Endothelial cell of umbilical vein (primary cell): ENCODE measurements at regions not wholly inside any gene's neighbourhood (a gene's known extent, or its start where the extent isn't known, plus 50 kb on each side); places are given as distances from the start of the nearest gene placed in this dataset.

Source experiments
- BruUV-seq: library from RNA; stranded (reverse); fragments of 400-500 nt; replicated peaks from 2 replicates; lab custom pipeline; 2021; lab: Mats Ljungman, UMichigan
- CTCF ChIA-PET: fragments of 300-600, 350-600 bp; sonication (Branson Sonifier 250); formaldehyde crosslinking; loops from one replicate; lab custom pipeline; 2021; ENCODE audit warnings: antibody characterized with exemption, inconsistent platforms; lab: Charles Lee
- POLR2A ChIA-PET: fragments of 300-600, 350-600 bp; sonication (Branson Sonifier 250); formaldehyde crosslinking; loops from one replicate; lab custom pipeline; 2021; ENCODE audit warnings: antibody characterized with exemption, inconsistent platforms; lab: Charles Lee
- DNase-seq: peaks from one replicate; pipeline ENCODE4 v3.0.0-alpha.2; 2011; ENCODE audit warnings: low read depth, low spot score
- FAIRE-seq: peaks from 2 replicates; lab custom pipeline; 2011; peaks lifted over from hg19 to GRCh38; lab: Jason Lieb, UNC
- H2AFZ ChIP-seq: 2 replicates; pipeline ENCODE4 v1.6.0; 2012; ENCODE audit warnings: low read depth, low read length, control low read depth, inconsistent platforms
- H3K27ac ChIP-seq: 2 replicates; pipeline ENCODE4 v1.5.1; 2011; ENCODE audit warnings: low read depth, mild to moderate bottlenecking, control low read depth, low read length, moderate library complexity; ENCODE audit not compliant: insufficient read depth
- H3K27me3 ChIP-seq, 2 experiments: 2 replicates each; pipeline versions ENCODE4 v1.6.0 to v1.6.1; 2011; ENCODE audit warnings: low read length in 2 of 2, mixed read lengths in 1 of 2; ENCODE audit not compliant: control insufficient read depth in 2 of 2, insufficient read depth in 2 of 2
- H3K36me3 ChIP-seq, 2 experiments: 2 replicates in 1 of 2; 3 replicates in 1 of 2; pipeline ENCODE4 v1.5.1; 2011; ENCODE audit warnings: low read length in 2 of 2, mild to moderate bottlenecking in 1 of 2, moderate library complexity in 1 of 2; ENCODE audit not compliant: control insufficient read depth in 2 of 2, insufficient read depth in 2 of 2; ENCODE audit errors: extremely low read depth in 1 of 2
- H3K4me1 ChIP-seq: 3 replicates; pipeline ENCODE4 v1.5.1; 2011; ENCODE audit warnings: mild to moderate bottlenecking, low read length; ENCODE audit not compliant: control insufficient read depth, insufficient read depth; ENCODE audit errors: extremely low read depth
- H3K4me2 ChIP-seq: 2 replicates; pipeline ENCODE4 v1.6.1; 2011; ENCODE audit warnings: low read length, control low read depth, mixed read lengths; ENCODE audit not compliant: insufficient read depth
- H3K4me3 ChIP-seq, 3 experiments: fragments of 200-600 bp in 1 of 3; sonication (generic), shearing (Covaris generic) in 1 of 3; replicated peaks in 1 of 3; 2 replicates each; pipeline ENCODE4 v1.5.1; 2011 to 2016; ENCODE audit warnings: control low read depth in 3 of 3, low read length in 3 of 3, mild to moderate bottlenecking in 2 of 3, inconsistent platforms in 1 of 3, low read depth in 1 of 3, moderate library complexity in 1 of 3; ENCODE audit not compliant: insufficient read depth in 1 of 3
- H3K79me2 ChIP-seq: 2 replicates; pipeline ENCODE4 v1.6.0; 2012; ENCODE audit warnings: low read length, inconsistent platforms; ENCODE audit not compliant: control insufficient read depth, insufficient read depth
- H3K9ac ChIP-seq: replicated peaks from 2 replicates; pipeline ENCODE3; 2011; ENCODE audit warnings: low read length, control low read depth; ENCODE audit not compliant: insufficient read depth; ENCODE audit errors: extremely low read depth
- H3K9me1 ChIP-seq: replicated peaks from 3 replicates; pipeline ENCODE4 v1.6.0; 2011; ENCODE audit warnings: mild to moderate bottlenecking, low read length; ENCODE audit not compliant: control insufficient read depth, insufficient read depth; ENCODE audit errors: extremely low read depth
- H3K9me3 ChIP-seq: replicated peaks from 2 replicates; pipeline ENCODE4 v1.5.1; 2012; ENCODE audit warnings: low read length, inconsistent platforms; ENCODE audit not compliant: control insufficient read depth, insufficient read depth
- H4K20me1 ChIP-seq: replicated peaks from 2 replicates; pipeline ENCODE3; 2011; ENCODE audit warnings: mild to moderate bottlenecking, low read length; ENCODE audit not compliant: control insufficient read depth, insufficient read depth; ENCODE audit errors: extremely low read depth
- EZH2 ChIP-seq: IDR thresholded peaks from 2 replicates; pipeline ENCODE4 v1.6.1; 2012; ENCODE audit warnings: borderline replicate concordance, low read depth, mild to moderate bottlenecking, moderate library complexity, low read length, inconsistent platforms; ENCODE audit not compliant: severe bottlenecking
- FOS ChIP-seq: IDR thresholded peaks from 2 replicates; pipeline ENCODE4 v1.6.1; 2011; ENCODE audit warnings: mild to moderate bottlenecking, low read length, moderate library complexity, borderline replicate concordance; ENCODE audit not compliant: insufficient read depth
- GATA2 ChIP-seq: IDR thresholded peaks from 2 replicates; pipeline ENCODE4 v1.7.0; 2011; ENCODE audit warnings: low read depth, mild to moderate bottlenecking, moderate library complexity, mixed read lengths, low read length; ENCODE audit not compliant: insufficient read length, insufficient read depth
- JUN ChIP-seq: IDR thresholded peaks from 2 replicates; pipeline ENCODE4 v1.6.1; 2011; ENCODE audit warnings: borderline replicate concordance, low read depth; ENCODE audit not compliant: insufficient read length, insufficient read depth
- MYC ChIP-seq: IDR thresholded peaks from one replicate; pipeline ENCODE4 v1.6.1; 2011; ENCODE audit warnings: mild to moderate bottlenecking, low read depth, low read length
- POLR2A ChIP-seq: IDR thresholded peaks from 2 replicates; pipeline ENCODE4 v1.6.1; 2012; ENCODE audit warnings: low read depth, mild to moderate bottlenecking, control low read depth, low read length
- POLR2AphosphoS5 ChIP-seq: IDR thresholded peaks from 2 replicates; pipeline ENCODE4 v1.6.1; 2012; ENCODE audit warnings: low read depth, mild to moderate bottlenecking, control low read depth, low read length, moderate library complexity; ENCODE audit not compliant: insufficient read depth
- dilution Hi-C: fragments of 300-500 bp; cut with MboI; formaldehyde crosslinking; loops from one replicate; pipeline ENCODE4 v1.15.0; 2019; ENCODE audit warnings: low sequenced_read_pairs; ENCODE audit not compliant: extremely low pct_ligation_motif_present
- intact Hi-C: fragments of 100-400 bp; cut with micrococcal nuclease; formaldehyde crosslinking; loops from one replicate; pipeline ENCODE4 v1.10.0; 2022
- TF ChIP-seq, protein P1 (sequence below), 2 donors: IDR thresholded peaks; 1 replicate in 1 of 2; 2 replicates in 1 of 2; pipeline ENCODE4 v1.5.1; 2011; ENCODE audit warnings: low read length in 2 of 2, mild to moderate bottlenecking in 2 of 2, moderate library complexity in 2 of 2, control low read depth in 1 of 2, inconsistent platforms in 1 of 2, low read depth in 1 of 2; ENCODE audit not compliant: insufficient read depth in 1 of 2; ENCODE audit errors: extremely low read depth in 1 of 2
- TF ChIP-seq, protein P2 (sequence below): IDR thresholded peaks from 2 replicates; pipeline ENCODE4 v1.6.1; 2011; ENCODE audit not compliant: insufficient read depth, insufficient read length

DNA sequence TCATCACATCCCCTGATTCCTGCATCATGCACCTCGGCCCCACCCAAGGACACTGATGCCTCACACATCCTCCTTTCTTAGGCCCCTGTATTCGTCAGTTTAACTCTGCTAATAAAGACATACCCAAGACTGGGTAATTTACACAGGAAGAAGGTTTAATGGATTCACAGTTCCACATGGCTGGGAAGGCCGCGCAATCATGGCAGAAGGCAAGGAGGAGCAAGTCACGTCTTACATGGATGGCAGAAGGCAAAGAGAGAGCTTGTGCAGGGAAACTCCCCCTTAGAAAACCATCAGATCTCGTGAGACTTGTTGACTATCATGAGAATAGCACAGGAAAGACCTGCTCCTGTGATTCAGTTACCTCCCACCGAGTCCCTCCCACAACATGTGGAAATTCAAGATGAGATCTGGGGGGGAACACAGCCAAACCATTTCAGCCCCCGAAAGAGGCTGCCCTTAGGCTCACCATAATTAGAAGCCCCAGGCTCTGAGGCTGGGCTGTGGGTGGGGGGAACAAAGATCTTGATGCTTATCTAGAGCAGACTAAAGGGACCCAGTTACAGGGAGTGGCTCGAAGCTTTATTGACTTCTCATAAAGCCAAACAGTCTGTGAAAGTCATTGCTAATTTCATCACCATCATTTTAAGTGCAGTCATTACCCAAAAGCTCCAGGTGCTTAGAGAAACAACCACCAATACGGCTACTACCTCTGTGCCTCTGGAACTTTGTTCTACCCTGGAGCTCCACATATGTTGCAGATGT lies 181.5 kb downstream of the MATN1 start:
- Histone ChIP-seq H3K9ac (no peak overlapping the region), H2AFZ (no peak overlapping the region), H3K4me2 (no peak overlapping the region), H3K27me3 (no peaks in the 10 kb centered on the region), H3K27ac (no peak overlapping the region), H3K79me2 (no peaks in the 10 kb centered on the region), H3K9me3 (no peaks in the 10 kb centered on the region), H3K9me1 (no peaks in the 10 kb centered on the region), H4K20me1 (no peaks in the 10 kb centered on the region), H3K36me3 (no peaks in the 10 kb centered on the region), H3K4me1 (no peaks in the 10 kb centered on the region), H3K4me3 (no peak overlapping the region)
- CTCF ChIA-PET, result no interaction called here
- dilution Hi-C loops, result no loop called here
- TF ChIP-seq, protein P1, sequence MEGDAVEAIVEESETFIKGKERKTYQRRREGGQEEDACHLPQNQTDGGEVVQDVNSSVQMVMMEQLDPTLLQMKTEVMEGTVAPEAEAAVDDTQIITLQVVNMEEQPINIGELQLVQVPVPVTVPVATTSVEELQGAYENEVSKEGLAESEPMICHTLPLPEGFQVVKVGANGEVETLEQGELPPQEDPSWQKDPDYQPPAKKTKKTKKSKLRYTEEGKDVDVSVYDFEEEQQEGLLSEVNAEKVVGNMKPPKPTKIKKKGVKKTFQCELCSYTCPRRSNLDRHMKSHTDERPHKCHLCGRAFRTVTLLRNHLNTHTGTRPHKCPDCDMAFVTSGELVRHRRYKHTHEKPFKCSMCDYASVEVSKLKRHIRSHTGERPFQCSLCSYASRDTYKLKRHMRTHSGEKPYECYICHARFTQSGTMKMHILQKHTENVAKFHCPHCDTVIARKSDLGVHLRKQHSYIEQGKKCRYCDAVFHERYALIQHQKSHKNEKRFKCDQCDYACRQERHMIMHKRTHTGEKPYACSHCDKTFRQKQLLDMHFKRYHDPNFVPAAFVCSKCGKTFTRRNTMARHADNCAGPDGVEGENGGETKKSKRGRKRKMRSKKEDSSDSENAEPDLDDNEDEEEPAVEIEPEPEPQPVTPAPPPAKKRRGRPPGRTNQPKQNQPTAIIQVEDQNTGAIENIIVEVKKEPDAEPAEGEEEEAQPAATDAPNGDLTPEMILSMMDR (IDR thresholded peaks at IDR 0.05; ENCODE audit: extremely low read depth in 1 of 2, insufficient read depth in 1 of 2, low read depth in 1 of 2, low read length in 2 of 2), result no peak
- TF ChIP-seq POLR2AphosphoS5, result no peak
- no peak for TF ChIP-seq JUN
- no peak for TF ChIP-seq POLR2A
- TF ChIP-seq, protein P2, sequence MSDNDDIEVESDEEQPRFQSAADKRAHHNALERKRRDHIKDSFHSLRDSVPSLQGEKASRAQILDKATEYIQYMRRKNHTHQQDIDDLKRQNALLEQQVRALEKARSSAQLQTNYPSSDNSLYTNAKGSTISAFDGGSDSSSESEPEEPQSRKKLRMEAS, result no peak
- TF ChIP-seq EZH2, result no peak
- no peak for TF ChIP-seq FOS
- TF ChIP-seq MYC, result no peak
- no peak for TF ChIP-seq GATA2
- POLR2A ChIA-PET, result no interaction called here
- no peak for DNase-seq
- intact Hi-C loops, result no loop called here
- FAIRE-seq, result no peak
- BruUV-seq, result no TSS peak
